ENCODE measurements at regions not wholly inside any gene's neighbourhood (a gene's known extent, or its start where the extent isn't known, plus 50 kb on each side); places are given as distances from the start of the nearest gene placed in this dataset.
A peak's percentile ranks its signal among the peaks of the same experiment; 100 is the strongest.
"Not testable (repeated sequence)": the region's sequence is repeated elsewhere in the genome, so short reads cannot be mapped to it uniquely, and the experiment has no call there.

DNA sequence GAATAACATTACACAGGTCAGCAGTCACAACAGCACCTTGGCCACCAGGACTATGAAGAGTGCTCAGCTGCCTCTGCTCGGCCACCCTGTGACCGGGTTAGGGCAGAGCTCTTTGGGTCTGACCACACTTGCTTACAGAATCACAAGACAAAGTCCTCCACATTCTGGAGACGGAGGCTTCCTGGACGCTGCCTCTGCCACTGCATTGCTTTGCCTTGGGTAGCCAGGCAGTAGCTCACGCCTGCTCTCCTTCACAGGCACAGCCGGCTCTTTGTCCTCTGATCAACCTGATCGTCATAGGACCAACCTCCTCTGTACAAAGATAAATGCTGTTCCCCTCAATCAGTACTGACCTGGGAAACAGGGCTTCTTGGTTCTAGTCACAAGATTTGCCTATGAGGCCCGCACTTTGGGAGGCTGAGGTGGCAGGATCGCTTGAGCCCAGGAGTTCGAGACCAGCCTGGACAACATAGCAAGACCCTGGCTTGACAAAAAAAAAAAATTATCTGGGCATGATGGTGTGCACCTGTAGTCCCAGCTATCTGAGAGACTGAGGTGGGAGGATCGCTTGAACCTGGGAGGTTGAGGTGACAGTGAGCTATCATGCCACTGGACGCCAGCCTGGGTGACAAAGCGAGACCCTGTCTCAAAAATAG is 128.4 kb upstream of the IER5L start:
- no peak for DNase-seq

DNA sequence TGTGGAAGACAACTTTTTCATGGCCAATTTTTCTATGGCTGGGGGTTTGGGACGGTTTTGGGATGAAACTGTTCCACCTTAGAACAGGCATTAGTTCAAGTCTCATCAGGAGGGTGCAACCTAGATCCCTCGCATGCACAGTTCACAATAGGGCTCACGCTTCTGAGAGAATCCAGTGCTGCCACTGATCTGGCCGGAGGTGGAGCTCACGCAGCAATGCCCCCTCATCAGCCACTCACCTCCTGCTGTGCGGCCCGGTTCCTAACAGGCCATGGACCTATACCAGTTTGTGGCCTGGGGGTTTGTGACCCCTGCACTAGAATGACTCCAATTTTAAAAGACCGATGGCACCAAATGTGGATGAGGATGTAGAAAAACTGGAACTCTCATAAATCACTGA is 127.2 kb upstream of the IER5L start:
- DNase-seq: no peak

DNA sequence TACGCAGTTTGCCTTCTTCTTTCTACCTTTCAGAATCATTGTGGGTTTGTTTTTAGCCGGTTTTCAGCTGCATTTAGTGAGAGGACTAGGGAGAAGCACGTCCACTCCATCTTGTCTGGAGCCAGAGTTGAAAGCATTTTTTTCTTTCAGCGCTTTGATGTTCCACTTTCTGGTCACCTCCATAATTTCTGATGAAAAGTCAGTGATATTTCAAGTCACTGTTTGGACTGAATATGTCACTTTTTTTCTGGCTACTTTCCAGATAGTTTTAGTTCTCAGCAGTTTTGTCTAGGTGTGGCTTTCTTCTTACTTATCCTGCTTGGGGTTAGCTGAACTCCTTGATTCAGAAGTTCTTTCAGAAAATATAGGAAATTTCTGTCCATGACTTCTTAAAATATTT is 123.9 kb upstream of the IER5L start:
- DNase-seq: no peak

DNA sequence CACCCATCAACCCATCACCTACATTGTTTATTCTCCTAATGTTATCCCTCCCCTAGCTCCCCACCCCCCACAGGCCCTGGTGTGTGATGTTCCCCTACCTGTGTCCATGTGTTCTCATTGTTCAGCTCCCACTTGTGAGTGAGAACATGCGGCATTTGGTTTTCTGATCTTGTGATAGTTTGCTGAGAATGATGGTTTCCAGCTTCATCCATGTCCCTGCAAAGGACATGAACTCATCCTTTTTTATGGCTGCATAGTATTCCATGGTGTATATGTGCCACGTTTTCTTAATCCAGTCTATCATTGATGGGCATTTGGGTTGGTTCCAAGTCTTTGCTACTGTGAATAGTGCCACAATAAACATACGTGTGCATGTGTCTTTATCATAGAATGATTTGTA is 118.1 kb upstream of the IER5L start:
- not testable (repeated sequence) for DNase-seq

DNA sequence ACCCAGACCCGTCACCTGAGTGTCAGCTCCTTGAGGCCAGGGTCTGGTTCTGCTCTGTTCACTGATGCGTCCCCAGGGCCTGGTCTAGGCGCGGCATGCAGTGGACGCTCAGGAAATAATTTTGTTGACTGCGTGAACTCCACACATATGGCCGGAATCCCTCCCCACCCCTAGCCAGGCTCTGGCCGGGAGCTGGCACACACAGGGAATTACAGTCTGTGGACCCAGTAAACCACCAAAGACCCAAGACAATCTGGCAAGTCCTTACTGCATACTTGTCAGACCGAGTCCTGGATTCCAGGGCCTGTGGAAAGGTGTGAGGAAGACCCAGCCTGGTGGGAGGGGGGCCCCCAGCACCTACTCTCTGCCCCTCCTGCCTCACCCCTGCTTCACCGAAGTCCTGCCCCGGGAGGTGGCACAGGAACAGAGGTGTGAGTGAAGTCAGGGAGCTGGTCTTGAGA is 113.0 kb upstream of the IER5L start:
- DNase-seq: no peak

DNA sequence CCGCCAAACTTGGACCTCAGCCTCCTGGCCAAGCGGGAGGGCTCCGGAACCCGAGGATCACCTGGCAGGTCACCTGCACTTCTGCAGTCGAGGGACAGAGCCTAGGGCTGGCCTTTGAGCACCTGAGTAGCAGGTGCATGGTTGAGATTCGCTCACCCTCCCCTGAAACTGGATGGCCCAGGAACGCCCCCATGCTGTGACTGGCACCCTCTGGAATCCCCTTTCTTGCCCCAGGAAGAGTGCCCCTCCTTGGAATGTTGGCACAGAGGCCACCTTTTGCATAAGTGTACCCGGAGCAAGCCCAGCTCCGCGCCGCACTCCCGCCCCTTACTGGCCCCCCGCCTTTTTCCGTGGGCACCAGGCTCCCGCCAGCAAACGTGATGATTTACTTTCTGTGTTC is 112.5 kb upstream of the IER5L start:
- no peak for DNase-seq

DNA sequence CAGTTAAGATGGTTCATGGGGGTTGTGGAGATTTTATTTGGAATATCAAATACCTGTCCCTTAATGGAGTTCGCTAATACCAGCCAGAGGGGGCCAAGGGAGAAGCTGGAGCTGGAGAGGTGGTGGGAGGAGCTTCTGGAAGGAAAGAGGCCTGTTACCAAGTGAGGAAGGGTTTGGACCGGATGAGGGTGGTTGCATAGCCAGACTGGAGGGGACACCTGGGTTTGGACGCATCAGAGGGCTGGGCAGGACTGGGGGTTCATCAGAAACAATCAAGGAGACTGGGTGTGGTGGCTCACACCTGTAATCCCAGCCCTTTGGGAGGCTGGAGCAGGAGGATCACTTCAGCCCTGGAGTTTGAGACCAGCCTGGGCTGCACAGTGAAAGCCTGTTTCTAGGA is 111.8 kb upstream of the IER5L start:
- no peak for DNase-seq

DNA sequence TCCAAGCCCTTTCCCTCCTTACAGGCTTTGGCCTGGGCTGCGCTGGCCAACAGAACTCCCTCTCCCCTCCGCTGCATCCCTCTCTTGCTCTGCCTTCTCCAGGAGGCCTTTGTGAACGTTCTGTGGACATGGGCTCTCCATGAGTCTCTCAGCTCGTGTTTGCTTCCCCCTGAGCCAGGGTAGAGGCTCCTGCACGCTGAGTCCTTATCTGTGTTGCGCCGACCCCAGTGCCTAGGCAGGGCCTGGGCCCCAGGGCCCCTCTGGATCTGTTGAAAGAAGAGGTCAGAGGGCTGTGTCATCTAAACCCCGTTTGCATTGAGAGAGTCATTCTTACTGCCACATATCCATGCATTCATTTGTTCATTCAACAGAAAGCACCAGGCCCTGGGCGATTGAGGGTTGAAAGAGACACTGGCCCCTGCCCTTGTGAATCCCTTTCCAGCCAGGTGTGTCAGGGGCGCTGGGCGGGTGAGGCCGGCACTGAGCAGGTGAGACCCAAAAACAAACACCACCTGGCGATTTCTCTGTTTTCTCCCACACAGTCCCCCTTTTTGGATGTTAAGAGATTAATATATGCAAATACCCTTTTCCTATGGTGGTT is 111.2 kb upstream of the IER5L start:
- DNase-seq: no peak

DNA sequence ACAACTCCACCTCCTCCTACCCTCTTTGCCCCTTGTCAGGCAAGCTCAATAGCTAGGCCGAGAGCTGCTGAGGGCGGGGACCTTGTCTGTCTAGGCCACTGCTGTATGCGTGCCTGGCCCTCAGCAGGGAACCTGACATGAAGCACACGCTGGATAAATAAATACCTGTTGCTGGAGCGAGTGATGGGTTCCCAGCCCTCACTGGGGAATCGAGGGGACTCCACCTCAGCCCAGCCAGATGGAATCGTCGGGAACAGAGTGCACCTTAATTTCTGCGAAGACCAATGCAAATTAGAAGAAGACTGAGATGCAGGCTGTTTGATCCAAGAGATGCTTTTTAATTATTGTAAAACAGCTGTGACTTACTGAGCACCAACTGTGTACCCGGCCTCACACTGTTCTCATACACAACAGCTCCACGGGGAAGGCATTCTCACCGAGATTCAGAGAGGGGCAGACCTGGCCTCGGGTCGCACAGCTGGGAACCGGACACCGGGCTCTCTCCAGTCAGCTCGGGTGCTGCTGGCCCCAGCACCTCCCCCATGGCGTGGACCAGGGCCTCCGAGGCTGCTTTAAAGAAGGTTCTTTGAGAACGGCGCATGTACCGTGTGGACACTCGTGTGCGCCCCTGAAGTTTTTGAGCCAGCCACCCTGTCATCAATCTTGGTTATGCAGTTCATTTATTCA is 109.7 kb upstream of the IER5L start:
- DNase-seq: peak; percentile 29

DNA sequence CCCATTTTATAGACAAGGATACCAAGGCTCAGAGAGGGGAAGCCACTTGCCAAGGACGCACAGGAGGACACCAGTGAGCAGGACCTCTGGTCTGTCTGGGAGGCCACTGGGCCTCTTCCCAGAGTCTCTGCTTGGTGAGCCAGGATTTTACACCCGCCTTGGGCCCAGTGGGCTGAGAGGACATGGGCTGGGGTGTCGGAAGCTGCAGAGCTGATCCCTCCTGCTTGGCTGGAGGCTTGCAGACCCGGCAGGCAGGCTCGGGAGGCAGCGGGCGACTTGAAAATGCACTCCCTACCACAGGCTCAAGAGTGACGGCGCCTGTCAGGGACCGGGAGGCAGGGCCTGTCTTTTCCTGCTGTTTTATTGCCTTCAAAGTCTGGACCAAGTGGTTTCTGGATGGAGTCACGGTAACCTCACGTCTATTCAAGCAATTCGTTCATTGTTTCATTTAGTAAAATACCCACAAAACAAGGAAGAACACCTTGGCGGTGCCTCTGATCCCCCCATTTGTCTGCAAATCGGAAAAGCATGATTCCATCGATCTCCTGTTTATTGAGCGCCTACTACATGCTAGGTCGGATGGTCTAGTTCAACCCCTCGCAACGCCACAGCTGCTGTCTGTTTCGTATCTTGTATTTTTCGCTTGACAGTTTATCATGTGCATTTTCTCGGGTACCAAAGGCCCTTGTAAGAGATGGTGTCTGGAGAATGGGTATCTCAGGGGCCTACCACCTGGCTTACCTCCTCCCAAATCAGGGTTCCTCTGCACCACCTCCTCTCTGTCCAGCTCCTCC is 108.1 kb upstream of the IER5L start:
- no peak for DNase-seq

DNA sequence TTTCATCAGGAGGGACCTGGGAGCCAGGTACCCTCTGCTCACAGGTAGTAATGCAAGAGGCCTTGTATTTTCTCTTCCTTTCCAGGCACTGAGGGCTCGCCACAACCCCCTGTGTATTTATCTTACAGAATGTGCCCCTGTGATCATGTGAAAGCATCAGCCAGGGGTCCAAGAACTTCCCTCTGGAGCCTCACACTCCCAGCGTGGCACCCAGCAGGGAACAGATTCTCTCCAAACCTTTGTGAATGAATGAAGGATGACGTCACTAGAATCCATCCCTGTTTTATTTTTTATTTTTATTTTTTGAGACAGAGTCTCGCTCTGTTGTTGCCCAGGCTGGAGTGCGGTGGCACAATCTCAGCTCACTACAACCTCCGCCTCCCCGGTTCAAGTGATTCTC is 107.3 kb upstream of the IER5L start:
- DNase-seq: no peak

DNA sequence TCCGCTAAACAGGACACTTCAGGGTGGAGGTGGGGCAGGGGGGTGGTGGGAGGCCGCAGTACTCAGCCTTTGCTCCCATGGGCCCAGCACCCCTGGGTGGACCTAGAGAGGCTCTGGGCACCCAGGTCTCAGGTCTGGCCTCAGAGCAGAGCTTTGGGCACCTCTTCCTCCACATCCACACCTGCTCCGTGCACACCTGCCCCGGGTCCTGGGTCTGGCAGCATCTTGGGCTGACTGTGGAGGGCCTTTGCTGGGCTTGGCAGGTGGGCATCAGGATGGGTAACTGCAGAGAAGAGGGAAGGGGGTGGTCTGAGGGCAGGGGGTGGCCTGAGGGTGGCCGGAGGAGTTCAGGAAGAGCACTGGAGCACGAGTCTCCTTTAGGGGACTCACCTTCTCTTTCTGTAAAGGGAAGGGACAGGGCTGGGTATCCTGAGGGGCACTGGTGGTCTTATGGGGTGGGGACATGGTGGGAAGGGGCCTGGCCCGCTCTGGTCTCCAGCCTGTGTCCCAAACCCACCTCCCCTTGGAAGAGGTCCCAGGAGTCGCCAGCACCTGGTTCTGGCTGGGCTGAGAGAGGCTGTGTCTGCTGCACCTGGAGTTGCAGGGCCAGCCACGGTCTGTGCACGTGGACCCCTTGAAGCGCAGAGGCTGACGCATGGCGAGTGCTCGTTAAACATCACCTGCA is 106.7 kb upstream of the IER5L start:
- no peak for DNase-seq

DNA sequence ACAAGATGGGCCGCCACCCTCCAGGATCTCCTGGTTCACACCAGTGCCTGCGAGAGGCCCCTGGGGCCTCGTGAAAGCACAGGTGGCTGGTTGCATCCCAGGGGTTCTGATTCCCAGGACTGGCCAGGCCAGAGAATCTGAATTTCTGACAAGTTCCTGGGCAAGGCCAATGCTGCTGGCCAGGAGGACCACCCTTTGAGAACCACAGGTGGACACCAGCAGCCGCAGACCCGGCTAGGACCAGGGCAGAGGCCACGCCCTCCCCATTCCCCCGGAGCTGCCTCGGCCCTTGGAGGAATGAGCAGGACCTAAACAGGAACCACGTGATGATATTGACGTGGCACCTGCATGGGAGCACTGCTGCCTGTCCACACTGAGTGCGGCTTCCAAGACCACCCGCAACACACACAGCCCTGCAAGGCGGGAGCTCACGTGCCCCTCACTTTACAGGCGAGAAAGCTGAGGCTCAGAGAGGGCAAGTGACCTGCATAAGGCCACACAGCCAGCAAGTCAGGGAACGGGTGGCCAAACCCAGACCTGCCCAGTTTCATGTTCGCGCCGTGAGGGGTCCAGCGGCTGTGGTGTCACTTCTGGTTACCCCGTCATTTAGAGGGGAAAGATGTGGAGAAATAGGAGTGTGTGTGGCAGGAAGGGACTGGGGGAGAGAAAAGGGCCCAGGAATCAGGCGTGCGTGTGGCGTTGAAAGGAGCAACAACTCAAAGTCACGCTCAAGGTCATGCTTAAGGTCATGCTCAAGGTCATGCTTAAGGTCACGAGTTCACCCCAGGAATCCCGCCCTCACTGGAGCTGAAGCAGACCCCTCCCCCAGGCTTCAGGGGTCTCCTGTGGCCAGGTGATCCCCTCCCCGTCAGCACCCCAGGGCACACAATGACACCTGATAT is 105.9 kb upstream of the IER5L start:
- DNase-seq: no peak

DNA sequence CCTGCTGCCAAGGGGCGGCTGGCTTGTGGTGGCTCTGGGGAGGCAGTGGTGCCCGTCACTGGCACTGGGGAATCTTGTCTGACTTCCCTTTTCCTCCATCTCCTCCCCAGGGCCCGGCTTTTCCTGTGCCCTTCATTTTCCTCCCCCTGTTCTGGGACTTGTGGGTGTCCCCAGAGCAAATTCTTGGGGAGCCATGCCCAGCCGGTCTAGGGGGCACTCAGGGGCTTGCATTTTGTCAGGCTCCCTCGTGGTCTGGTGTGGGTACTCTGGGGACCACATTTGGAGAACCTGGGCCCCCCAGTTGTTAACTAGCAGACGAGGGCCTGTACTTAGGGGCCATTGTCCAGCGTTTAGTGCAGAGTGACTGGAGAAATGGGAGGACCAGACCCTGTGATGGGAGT is 105.2 kb upstream of the IER5L start:
- no peak for DNase-seq

DNA sequence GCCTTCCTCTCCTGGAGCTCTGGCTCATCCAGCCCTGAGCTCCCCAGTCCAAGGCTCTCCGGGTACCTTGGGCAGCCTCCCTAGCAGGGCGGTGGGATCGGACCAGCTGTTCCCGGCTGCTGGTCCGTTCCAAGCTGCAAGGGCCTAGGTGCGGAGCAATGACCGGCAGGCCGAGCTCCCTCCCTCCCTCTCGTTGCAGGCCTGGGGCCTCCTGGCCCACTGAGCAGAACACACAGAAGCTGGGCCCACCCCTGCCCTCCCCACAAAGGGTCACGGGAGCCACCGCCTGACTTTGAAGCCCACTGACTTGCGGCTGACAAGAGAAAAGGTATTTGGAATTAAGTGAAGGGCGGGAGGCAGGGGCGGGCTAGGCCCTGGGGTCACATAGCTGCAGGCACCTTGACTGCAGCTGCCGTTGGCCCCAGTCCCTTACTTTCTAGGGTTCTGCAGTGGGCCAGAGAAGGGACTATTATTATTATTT is 104.7 kb upstream of the IER5L start:
- no peak for DNase-seq

DNA sequence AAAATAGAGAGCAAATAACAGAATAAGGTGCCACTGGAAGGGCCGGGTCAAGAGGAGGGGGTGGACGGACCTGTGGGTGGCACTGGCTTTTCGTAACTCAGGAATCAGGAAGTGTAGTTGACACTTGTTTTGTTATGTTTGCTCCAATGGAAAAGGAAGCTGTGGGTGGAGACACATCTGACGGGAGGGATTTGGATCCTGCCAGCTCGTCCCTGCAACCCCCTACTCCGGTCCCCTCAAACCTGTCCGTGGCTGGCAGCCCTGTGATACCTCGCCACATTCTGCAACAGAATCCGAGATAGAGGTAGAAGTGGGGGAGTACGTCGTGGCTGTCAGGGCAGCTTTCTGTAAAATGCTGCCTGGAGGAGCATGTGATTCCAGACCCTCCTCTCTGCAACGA is 104.2 kb upstream of the IER5L start:
- no peak for DNase-seq

DNA sequence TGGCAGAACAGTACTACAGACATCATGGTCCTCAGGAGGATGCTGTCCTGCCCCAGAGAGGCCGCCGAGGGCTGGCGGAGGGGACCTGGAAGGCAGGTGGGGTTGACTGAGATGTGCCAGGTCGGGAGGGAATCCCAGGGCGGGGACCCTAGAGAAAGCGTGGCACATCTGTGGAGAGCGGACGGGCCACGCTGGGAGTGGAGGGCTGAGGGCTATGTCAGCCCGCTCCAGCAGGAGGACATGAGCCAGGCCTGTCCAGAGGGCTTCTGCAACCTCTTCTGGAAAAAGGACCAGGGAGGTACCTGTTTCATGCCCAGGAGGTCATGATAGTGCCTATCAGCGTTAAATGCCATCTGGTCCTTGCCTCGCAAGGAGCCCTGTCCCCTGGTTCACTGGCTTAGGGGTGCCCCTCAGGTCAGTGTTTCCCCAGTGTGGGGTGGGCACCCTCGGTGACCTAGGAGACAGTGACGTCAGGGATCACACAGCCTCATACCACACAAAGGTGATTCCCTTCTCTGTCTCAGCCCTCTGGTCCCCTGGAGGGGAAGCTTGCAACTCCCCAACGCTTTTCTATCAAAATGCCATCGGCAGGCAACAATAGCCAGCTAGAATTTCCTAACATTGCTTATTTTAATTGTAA is 103.6 kb upstream of the IER5L start:
- DNase-seq: no peak

DNA sequence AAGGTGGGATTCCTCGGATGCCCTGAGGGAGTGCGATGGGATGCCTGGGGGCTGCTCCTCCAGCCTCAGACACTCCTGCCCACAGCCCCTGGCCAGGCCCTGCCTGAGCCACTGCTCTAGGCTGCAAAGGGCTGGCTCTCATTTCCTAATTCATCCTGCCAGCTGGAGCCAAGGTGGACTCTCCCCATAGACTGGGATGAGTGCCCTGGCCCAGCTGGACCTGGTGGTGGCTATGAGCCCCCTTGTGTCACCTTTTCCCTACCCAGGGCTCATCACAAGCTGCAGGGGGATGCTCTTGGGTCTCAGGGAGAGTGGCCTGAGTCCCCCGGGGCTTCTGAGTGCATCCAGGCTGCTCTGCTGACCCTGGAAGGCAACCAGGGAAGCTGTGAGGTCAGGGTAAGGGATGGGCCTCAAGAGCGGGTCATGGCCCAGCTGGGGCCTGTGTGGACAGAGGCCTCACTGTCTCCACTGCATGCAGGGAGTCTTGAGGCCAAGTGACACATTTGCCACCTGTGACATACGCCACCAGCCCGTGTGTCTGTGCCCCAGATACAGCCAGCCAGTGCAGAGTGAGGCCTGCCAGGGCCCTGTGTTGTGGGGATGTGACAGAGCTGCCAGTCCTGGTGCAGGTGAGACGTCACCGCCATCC is 102.7 kb upstream of the IER5L start:
- no peak for DNase-seq

DNA sequence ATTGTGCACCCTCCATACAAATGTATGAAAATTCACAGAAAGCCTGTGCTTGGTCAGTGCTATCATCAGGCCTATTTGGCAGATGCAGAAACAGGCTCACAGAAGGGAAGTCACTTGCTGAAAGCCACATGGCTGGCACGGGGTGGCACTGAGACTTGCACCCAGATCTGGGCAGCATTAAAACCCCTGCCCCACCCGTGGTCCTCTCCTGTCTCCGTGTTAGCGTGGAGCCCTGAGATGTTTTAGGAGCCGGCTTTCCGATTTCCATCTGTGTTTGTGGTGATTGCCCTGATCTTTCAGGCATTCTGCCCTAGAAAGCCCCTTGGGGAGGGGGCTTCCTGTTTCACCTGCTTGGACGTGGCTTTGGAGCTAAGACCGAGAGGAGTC is 102.2 kb upstream of the IER5L start:
- DNase-seq: no peak

DNA sequence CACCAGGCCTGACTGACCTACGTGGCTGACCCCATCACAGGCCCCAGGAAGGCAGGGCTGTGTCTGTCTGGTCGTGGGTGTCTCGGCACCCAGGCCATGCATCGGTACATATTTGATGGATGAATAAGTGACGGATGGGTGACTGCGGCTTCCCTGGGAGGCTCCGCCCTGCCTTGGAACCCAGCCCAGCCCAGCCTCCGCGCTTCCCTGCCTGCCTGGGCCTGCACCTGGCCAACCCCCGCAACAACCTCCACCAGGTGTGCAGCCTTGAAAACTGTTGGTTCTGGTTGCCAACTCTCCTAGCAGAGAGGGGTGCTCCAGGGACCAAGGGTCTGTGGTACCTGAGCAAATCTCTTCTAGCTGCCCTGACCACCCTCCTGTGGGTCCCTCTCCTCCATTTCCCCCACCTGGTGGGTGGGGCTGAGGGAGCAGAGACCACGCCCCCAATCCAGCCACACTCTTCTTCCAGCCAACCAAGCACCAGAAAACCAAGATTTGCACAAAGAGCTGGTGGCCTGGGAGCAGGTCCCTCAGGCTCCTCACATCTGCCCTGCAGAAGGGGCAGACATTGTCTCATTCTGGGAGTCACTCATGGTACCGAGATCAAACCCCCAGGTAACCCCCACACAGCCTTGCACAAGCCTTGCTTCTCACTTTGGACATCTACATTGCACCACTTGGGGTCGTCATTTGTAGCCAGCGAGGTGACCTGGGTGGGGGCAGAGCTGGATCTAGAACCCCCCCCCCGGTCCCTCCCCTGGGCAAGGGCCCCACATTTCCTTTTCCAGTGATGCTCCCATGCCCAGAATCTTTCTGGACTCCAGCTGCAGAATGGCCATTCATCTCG is 100.6 kb upstream of the IER5L start:
- no peak for DNase-seq
